PC-9 (cell line): ENCODE measurements at regions not wholly inside any gene's neighbourhood (a gene's known extent, or its start where the extent isn't known, plus 50 kb on each side); places are given as distances from the start of the nearest gene placed in this dataset.

Source experiments
- CTCF ChIP-seq: fragments of 200-600 bp; sonication (generic); conservative IDR thresholded peaks from 2 replicates; pipeline ENCODE4 v1.6.1; 2017; ENCODE audit warnings: mixed run types, antibody characterized with exemption, mild to moderate bottlenecking, moderate library complexity
- EZH2 ChIP-seq: fragments of 200-600 bp; sonication (generic); IDR thresholded peaks from 2 replicates; pipeline ENCODE4 v1.8.0; 2017; ENCODE audit warnings: antibody characterized with exemption, low read depth

GRCh38 chr22:27179161-27179560 lies 521.8 kb downstream of the MIAT start:
- TF ChIP-seq CTCF (no peak), EZH2 (no peak)
